A549 (cell line): ENCODE measurements at regions not wholly inside any gene's neighbourhood (a gene's known extent, or its start where the extent isn't known, plus 50 kb on each side); places are given as distances from the start of the nearest gene placed in this dataset.

Source experiments
- ATAC-seq, 2 experiments: fragments of 200-7000 bp in 1 of 2; fragments of >200 bp in 1 of 2; cut with Nextera tagmentation in 1 of 2; cut with Tn5 transposase in 1 of 2; 3 replicates each; pipeline versions ENCODE4 v1.8.0 to v1.9.1; 2018 to 2020; ENCODE audit warnings: mild to moderate bottlenecking in 1 of 2, moderate library complexity in 1 of 2
- CTCF ChIA-PET: fragments of 300-600 bp; sonication (Branson Sonifier 250); formaldehyde crosslinking; extraction: SDS; loops from one replicate; lab custom pipeline; 2021; ENCODE audit warnings: antibody characterized with exemption, inconsistent platforms; lab: Yijun Ruan, JAX
- POLR2A ChIA-PET: fragments of 350-600 bp; formaldehyde crosslinking; extraction: SDS; loops from one replicate; lab custom pipeline; 2021; ENCODE audit warnings: antibody characterized with exemption, inconsistent platforms; lab: Yijun Ruan, JAX
- DNase-seq, 2 experiments: peaks; one replicate each; pipeline versions ENCODE4 v3.0.0 to v3.0.0-alpha.2; 2011 to 2016; ENCODE audit warnings: low read depth in 1 of 2, low spot score in 1 of 2
- FAIRE-seq: peaks from 2 replicates; lab custom pipeline; 2011; peaks lifted over from hg19 to GRCh38; lab: Jason Lieb, UNC
- H3K27ac ChIP-seq, 2 experiments: fragments of >200 bp; sonication (Bioruptor Twin); formaldehyde crosslinking; 3 replicates each; pipeline ENCODE4 v1.5.1; 2016 to 2017
- H3K4me1 ChIP-seq: fragments of >200 bp; sonication (Bioruptor Twin); formaldehyde crosslinking; 3 replicates; pipeline ENCODE4 v1.6.1; 2016
- H3K4me2 ChIP-seq: fragments of >200 bp; sonication (Bioruptor Twin); formaldehyde crosslinking; 3 replicates; pipeline ENCODE4 v1.6.1; 2016
- H3K4me3 ChIP-seq: fragments of >200 bp; sonication (Bioruptor Twin); formaldehyde crosslinking; 3 replicates; pipeline ENCODE4 v1.5.1; 2016
- H3K9me3 ChIP-seq: fragments of >200 bp; sonication (Bioruptor Twin); formaldehyde crosslinking; 3 replicates; pipeline ENCODE4 v1.6.1; 2016
- ATOH8 ChIP-seq: fragments of 250-450 bp; sonication (Bioruptor Pico); IDR thresholded peaks from 2 replicates; pipeline ENCODE4 v1.5.0; 2020; ENCODE audit warnings: low read depth, mild to moderate bottlenecking, moderate library complexity
- CHD4 ChIP-seq: fragments of 200-600 bp; sonication (generic); IDR thresholded peaks from 2 replicates; pipeline ENCODE4 v1.6.1; 2016; ENCODE audit warnings: antibody characterized with exemption, mild to moderate bottlenecking, borderline replicate concordance
- EP300 ChIP-seq, 2 experiments: fragments of >200 bp; sonication (Bioruptor Twin); formaldehyde crosslinking; IDR thresholded peaks; 2 replicates in 1 of 2; 3 replicates in 1 of 2; pipeline ENCODE4 v1.6.1; 2016 to 2017
- ESRRA ChIP-seq: fragments of 150-350 bp; IDR thresholded peaks from 2 replicates; pipeline ENCODE4 v1.6.1; 2014; ENCODE audit warnings: mild to moderate bottlenecking, low read length, borderline replicate concordance
- FOSL2 ChIP-seq, 2 experiments: fragments of 450-650 bp in 1 of 2; fragments of >200 bp in 1 of 2; sonication (Bioruptor Twin) in 1 of 2; formaldehyde crosslinking; IDR thresholded peaks; 2 replicates each; pipeline versions ENCODE4 v1.5.0 to v1.6.1; 2016 to 2020; ENCODE audit warnings: mild to moderate bottlenecking in 1 of 2, moderate library complexity in 1 of 2
- FOXS1 ChIP-seq: fragments of 250-450 bp; sonication (Bioruptor Pico); IDR thresholded peaks from 2 replicates; pipeline ENCODE4 v1.5.0; 2020; ENCODE audit warnings: mild to moderate bottlenecking, moderate library complexity
- POLR2AphosphoS2 ChIP-seq: conservative IDR thresholded peaks from 2 replicates; pipeline ENCODE4 v1.6.1; 2012; ENCODE audit warnings: low read length, improper control_type of control experiment, inconsistent platforms
- RAD21 ChIP-seq, 2 experiments: fragments of >200 bp in 1 of 2; sonication (Bioruptor Twin) in 1 of 2; formaldehyde crosslinking in 1 of 2; IDR thresholded peaks in 1 of 2; conservative IDR thresholded peaks in 1 of 2; 2 replicates in 1 of 2; 3 replicates in 1 of 2; pipeline ENCODE4 v1.6.1; 2012 to 2018; ENCODE audit warnings: inconsistent platforms in 1 of 2
- RCOR1 ChIP-seq: fragments of 150-350 bp; IDR thresholded peaks from 2 replicates; pipeline ENCODE4 v1.6.1; 2014; ENCODE audit warnings: antibody characterized with exemption, low read length, low read depth
- RFX5 ChIP-seq: fragments of 450-650 bp; IDR thresholded peaks from 2 replicates; pipeline ENCODE4 v1.7.1; 2014; ENCODE audit warnings: antibody characterized with exemption, mild to moderate bottlenecking, moderate library complexity
- RNF2 ChIP-seq: fragments of 200-600 bp; sonication (generic); IDR thresholded peaks from 2 replicates; pipeline ENCODE4 v1.6.1; 2016; ENCODE audit warnings: low read depth, mild to moderate bottlenecking, antibody characterized with exemption, moderate library complexity, borderline replicate concordance
- SMC3 ChIP-seq: fragments of >200 bp; sonication (Bioruptor Twin); formaldehyde crosslinking; IDR thresholded peaks from 3 replicates; pipeline ENCODE4 v1.6.1; 2018; ENCODE audit warnings: inconsistent platforms
- TP53 ChIP-seq: fragments of 250-450 bp; sonication (Bioruptor Pico); IDR thresholded peaks from 2 replicates; pipeline ENCODE4 v1.5.0; 2021; ENCODE audit warnings: mild to moderate bottlenecking, moderate library complexity
- ZFP36 ChIP-seq: fragments of 450-650 bp; IDR thresholded peaks from 2 replicates; pipeline ENCODE4 v1.6.1; 2014; ENCODE audit warnings: borderline replicate concordance; ENCODE audit not compliant: partially characterized antibody
- WGBS: methylation state at CpG from one replicate; pipeline ENCODE4 v1.1.6; 2017; ENCODE audit errors: missing lambda C conversion rate; 5-methylcytosine and 5-hydroxymethylcytosine counted together
- TF ChIP-seq, protein P1 (sequence below): fragments of 250-450 bp; sonication (Bioruptor Pico); IDR thresholded peaks from 2 replicates; pipeline ENCODE4 v1.5.0; 2021; ENCODE audit warnings: mild to moderate bottlenecking, moderate library complexity, borderline replicate concordance
- TF ChIP-seq, protein P2 (sequence below): IDR thresholded peaks from 2 replicates; pipeline ENCODE4 v1.6.1; 2012
- TF ChIP-seq, protein P3 (sequence below): IDR thresholded peaks from 2 replicates; pipeline ENCODE4 v1.6.1; 2012

GRCh38 chr14:97491697-97492096, 694.5 kb downstream of the VRK1 start:
- TF ChIP-seq, protein P1, sequence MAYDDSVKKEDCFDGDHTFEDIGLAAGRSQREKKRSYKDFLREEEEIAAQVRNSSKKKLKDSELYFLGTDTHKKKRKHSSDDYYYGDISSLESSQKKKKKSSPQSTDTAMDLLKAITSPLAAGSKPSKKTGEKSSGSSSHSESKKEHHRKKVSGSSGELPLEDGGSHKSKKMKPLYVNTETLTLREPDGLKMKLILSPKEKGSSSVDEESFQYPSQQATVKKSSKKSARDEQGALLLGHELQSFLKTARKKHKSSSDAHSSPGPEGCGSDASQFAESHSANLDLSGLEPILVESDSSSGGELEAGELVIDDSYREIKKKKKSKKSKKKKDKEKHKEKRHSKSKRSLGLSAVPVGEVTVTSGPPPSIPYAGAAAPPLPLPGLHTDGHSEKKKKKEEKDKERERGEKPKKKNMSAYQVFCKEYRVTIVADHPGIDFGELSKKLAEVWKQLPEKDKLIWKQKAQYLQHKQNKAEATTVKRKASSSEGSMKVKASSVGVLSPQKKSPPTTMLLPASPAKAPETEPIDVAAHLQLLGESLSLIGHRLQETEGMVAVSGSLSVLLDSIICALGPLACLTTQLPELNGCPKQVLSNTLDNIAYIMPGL (CRISPR knock-in tag), result no peak
- Histone ChIP-seq H3K4me1 (no peaks in the 10 kb centered on the region), H3K4me3 (no peak overlapping the region), H3K4me2 (no peak overlapping the region), H3K9me3 (no peaks in the 10 kb centered on the region), H3K27ac (no peak overlapping the region)
- no peak for FAIRE-seq
- ChIA-PET CTCF (no interaction called here), POLR2A (no interaction called here)
- no peak for DNase-seq
- no peak for ATAC-seq
- WGBS, result 13% methylated on average over 5 of the region's 5 CpGs

GRCh38 chr14:97499790-97500481, 702.8 kb downstream of the VRK1 start:
- DNase-seq (no peak), ATAC-seq (no peak), FAIRE-seq (no peak)
- ChIA-PET POLR2A (no interaction called here), CTCF (no interaction called here)
- WGBS, result 13% methylated on average over 6 of the region's 6 CpGs
- Histone ChIP-seq H3K27ac (no peak overlapping the region), H3K4me1 (no peaks in the 10 kb centered on the region), H3K4me2 (no peak overlapping the region), H3K9me3 (no peaks in the 10 kb centered on the region), H3K4me3 (no peak overlapping the region)
- TF ChIP-seq ATOH8 (no peak), FOXS1 (CRISPR knock-in tag) (no peak), RCOR1 (no peak), RAD21 (conservative IDR thresholded peaks at IDR 0.05 in 1 of 2, IDR thresholded peaks at IDR 0.05 in 1 of 2) (no peak), TP53 (CRISPR knock-in tag) (no peak), EP300 (IDR thresholded peaks at IDR 0.05) (no peak), ESRRA (no peak), ZFP36 (no peak), RNF2 (no peak), RFX5 (no peak), FOSL2 (IDR thresholded peaks at IDR 0.05) (no peak), FOSL2 (CRISPR knock-in tag; IDR thresholded peaks at IDR 0.05) (no peak), POLR2AphosphoS2 (no peak)
- TF ChIP-seq, protein P2, sequence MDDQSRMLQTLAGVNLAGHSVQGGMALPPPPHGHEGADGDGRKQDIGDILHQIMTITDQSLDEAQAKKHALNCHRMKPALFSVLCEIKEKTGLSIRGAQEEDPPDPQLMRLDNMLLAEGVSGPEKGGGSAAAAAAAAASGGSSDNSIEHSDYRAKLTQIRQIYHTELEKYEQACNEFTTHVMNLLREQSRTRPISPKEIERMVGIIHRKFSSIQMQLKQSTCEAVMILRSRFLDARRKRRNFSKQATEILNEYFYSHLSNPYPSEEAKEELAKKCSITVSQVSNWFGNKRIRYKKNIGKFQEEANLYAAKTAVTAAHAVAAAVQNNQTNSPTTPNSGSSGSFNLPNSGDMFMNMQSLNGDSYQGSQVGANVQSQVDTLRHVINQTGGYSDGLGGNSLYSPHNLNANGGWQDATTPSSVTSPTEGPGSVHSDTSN, result no peak
- TF ChIP-seq, protein P3, sequence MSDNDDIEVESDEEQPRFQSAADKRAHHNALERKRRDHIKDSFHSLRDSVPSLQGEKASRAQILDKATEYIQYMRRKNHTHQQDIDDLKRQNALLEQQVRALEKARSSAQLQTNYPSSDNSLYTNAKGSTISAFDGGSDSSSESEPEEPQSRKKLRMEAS, result no peak

DNA sequence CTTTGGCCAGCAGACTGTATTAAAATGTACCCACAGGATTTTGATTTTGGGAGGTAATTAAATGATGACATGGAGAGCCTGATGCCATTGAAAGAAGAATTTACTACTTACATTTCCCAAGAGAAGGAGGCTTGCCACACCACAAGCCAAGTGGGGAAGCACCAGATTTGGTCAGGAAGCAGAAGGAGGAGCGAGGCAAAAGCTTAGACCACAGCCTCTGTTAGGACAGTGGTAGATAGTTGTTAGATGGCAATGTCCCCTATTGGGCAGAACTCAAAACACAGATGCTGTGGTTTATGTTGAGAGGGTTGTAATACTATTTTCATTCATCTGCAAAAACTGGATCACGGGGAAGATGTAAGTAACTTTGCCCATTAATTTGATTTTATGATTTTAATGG, 709.4 kb downstream of the VRK1 start:
- FAIRE-seq, result no peak

More for the DNA sequence above, 709.4 kb downstream of the VRK1 start:
- ChIA-PET POLR2A (no interaction called here), CTCF (no interaction called here)
- DNase-seq, result no peak
- Histone ChIP-seq H3K4me1 (no peaks in the 10 kb centered on the region), H3K4me3 (no peak overlapping the region), H3K4me2 (no peak overlapping the region), H3K27ac (no peak overlapping the region), H3K9me3 (no peaks in the 10 kb centered on the region)
- WGBS, result 0% methylated on average over 2 of the region's 2 CpGs
- TF ChIP-seq CHD4 (no peak), EP300 (IDR thresholded peaks at IDR 0.05) (no peak), SMC3 (no peak)
- ATAC-seq, result no peak
